Small intestine (tissue), 7 donors: ENCODE measurements at regions not wholly inside any gene's neighbourhood (a gene's known extent, or its start where the extent isn't known, plus 50 kb on each side); places are given as distances from the start of the nearest gene placed in this dataset.

ENCODE experiments used
- DNase-seq, 2 donors: peaks; one replicate each; pipeline versions ENCODE4 v3.0.0 to v3.0.0-alpha.2; 2013
- FAIRE-seq: peaks from 2 replicates; lab custom pipeline; 2012; peaks lifted over from hg19 to GRCh38; lab: Jason Lieb, UNC
- H3K27ac ChIP-seq, 3 donors: one replicate each; pipeline ENCODE4 v1.5.1; 2013; ENCODE audit warnings: low read length in 2 of 3, mild to moderate bottlenecking in 2 of 3, control low read depth in 1 of 3, inconsistent platforms in 1 of 3, low read depth in 1 of 3, moderate library complexity in 1 of 3
- H3K27me3 ChIP-seq, 3 donors: one replicate each; pipeline ENCODE4 v1.6.1; 2013; ENCODE audit warnings: low read length in 3 of 3, inconsistent platforms in 1 of 3; ENCODE audit not compliant: control insufficient read depth in 3 of 3, insufficient read depth in 3 of 3
- H3K36me3 ChIP-seq, 3 donors: one replicate each; pipeline ENCODE4 v1.6.1; 2013; ENCODE audit warnings: low read length in 3 of 3, inconsistent platforms in 1 of 3, low read depth in 1 of 3, mild to moderate bottlenecking in 1 of 3, moderate library complexity in 1 of 3; ENCODE audit not compliant: control insufficient read depth in 3 of 3, insufficient read depth in 2 of 3
- H3K4me1 ChIP-seq, 3 donors: one replicate each; pipeline ENCODE4 v1.6.1; 2013; ENCODE audit warnings: low read length in 2 of 3, inconsistent platforms in 1 of 3, low read depth in 1 of 3, mild to moderate bottlenecking in 1 of 3, moderate library complexity in 1 of 3; ENCODE audit not compliant: control insufficient read depth in 3 of 3, insufficient read depth in 2 of 3
- H3K4me3 ChIP-seq, 3 donors: one replicate each; pipeline ENCODE4 v1.5.1; 2013; ENCODE audit warnings: low read length in 3 of 3, control low read depth in 1 of 3, inconsistent platforms in 1 of 3, low read depth in 1 of 3, mild to moderate bottlenecking in 1 of 3, moderate library complexity in 1 of 3
- H3K9me3 ChIP-seq, 2 donors: one replicate each; pipeline ENCODE4 v1.6.1; 2013; ENCODE audit warnings: low read depth in 1 of 2, low read length in 1 of 2; ENCODE audit not compliant: control insufficient read depth in 2 of 2, insufficient read depth in 1 of 2
- WGBS, 3 donors: extraction: QIAGEN DNeasy Blood & Tissue Kit; methylation state at CpG; one replicate each; pipeline ENCODE4 v1.1.7; 2013; 5-methylcytosine and 5-hydroxymethylcytosine counted together
- donor health status: healthy with polysubstance abuse.
- donor health status: control.
- donor health status: control.
- donor health status: Bipolar disorder and iron deficiency.
- donor health status: healthy.

DNA sequence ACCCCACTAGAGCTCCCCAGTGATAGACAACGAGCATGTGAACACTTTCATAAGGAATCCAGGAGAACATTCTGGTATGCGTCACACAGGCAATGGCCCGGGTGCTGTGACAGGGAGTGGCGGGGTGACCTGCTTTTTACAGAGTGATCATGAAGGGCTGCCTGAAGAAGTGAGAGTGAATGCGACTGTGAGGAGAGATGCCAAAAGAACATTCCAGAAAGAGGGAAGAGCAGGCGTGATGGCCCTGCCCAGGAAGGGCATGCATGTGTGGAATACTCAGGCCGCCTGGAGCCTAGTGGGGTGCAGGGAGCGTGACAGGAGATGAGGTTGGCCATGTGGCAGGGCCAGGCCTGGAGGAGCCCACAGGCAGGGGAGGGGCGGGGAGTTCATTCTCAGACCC lies 53.8 kb downstream of the FZD10 start:
- WGBS, 3 donors: 84 to 85% (median 84%) methylated on average over 9 of the region's 9 CpGs
- no peak for FAIRE-seq

DNA sequence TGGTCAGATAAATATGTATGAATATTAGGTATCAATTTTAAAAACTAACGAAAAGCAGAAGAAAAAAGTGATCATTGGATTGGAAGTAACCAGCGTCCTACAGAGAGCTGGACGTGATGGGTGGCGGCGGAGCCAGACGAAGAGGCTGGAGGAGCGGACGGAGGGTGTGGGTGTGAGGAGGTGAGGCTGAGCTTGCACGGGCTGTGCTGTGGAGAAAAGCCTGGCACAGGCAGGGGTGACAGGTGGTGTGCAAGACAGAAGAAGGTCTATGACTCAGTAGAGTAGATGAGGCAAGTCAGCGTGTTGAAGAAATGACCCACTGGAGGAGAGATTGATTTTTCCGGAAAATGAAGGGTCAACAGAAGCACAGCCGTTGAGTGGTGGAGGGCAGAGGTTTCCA lies 56.4 kb downstream of the FZD10 start:
- 89 to 91% (median 89%) methylated on average over 12 of the region's 12 CpGs for WGBS, 3 donors
- no peak for DNase-seq
- H3K4me1 ChIP-seq: no peaks in the 10 kb centered on the region
- peaks cover 0 to 7% of the 10 kb centered on the region in 2 donors for H3K9me3 ChIP-seq
- no peak for FAIRE-seq
- peaks cover 0 to 2% (median 0%) of the 10 kb centered on the region in 3 donors for H3K27me3 ChIP-seq
- no peak overlapping the region for H3K4me3 ChIP-seq
- H3K27ac ChIP-seq: no peak overlapping the region
- H3K36me3 ChIP-seq: no peaks in the 10 kb centered on the region

More for the DNA sequence above, 53.8 kb downstream of the FZD10 start:
- no peak overlapping the region for H3K27ac ChIP-seq
- H3K27me3 ChIP-seq: no peaks in the 10 kb centered on the region
- no peaks in the 10 kb centered on the region for H3K36me3 ChIP-seq
- no peak overlapping the region for H3K4me3 ChIP-seq
- H3K4me1 ChIP-seq: no peaks in the 10 kb centered on the region
- H3K9me3 ChIP-seq: peaks cover 0 to 5% of the 10 kb centered on the region in 2 donors
- no peak for DNase-seq

DNA sequence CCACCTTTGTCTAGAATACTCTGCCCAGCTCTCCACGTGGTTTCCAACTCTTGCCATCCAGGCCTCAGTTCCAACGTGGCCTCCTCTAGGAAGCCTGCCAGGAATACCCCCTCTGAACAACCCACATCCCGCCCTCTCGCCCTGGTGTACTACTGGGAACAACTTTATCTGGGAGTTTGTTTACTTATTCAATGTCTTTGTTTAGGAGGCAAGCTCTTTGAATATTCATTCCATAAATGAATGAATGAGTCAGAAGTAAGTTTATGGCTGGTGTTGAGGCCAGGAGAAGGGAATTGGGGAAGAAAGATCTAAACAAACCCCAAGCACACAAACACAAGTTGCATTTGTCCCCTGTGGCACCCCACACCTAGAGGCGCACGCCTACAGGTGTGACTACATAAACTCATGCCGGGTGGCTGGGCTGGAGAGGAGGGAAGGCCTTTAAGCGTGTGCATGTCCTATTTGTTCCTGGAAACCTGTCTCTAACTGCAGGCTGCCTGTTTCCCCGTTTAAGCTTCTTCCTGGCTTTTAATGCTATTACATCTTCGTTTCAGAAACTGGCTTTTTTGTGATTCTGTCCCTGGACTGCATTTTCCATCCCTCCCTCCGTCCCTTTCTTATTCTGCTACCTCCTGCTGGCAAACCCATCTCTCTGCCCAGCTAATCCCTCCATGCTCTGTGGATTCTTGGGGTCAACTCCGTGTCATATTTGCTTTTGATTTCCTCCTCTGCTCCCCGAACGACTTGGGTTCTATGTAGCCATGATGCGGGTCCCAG lies 57.9 kb downstream of the FZD10 start:
- 23 to 33% (median 31%) methylated on average over 15 of the region's 15 CpGs for whole genome bisulfite sequencing, 3 donors
- peaks cover 0 to 7% of the 10 kb centered on the region in 2 donors for H3K9me3 ChIP-seq
- no peaks in the 10 kb centered on the region for H3K36me3 ChIP-seq
- no peaks in the 10 kb centered on the region for H3K4me1 ChIP-seq
- FAIRE-seq (no peak), DNase-seq (no peak)
- no peak overlapping the region for H3K27ac ChIP-seq
- H3K27me3 ChIP-seq: peaks cover 0 to 2% (median 0%) of the 10 kb centered on the region in 3 donors
- H3K4me3 ChIP-seq: no peak overlapping the region

DNA sequence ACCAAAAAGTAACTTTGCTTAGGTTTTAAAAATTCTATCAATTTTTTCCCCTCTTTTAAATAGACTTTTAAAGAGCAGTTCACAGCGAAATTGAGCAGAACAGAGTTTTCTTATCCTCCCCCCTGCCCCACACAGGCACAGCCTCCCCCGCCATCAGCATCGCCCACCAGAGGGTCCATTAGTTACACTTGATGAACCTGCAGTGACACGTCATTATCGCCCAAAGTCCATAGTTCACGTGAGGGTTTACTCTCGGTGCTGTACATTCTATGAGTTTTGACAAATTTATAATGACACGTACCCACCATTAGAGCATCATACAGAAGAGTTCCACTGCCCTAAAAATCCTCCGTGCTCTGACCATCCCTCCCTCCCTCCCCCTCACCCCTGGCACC lies 58.4 kb downstream of the FZD10 start:
- FAIRE-seq (no peak), DNase-seq (no peak)
- Histone ChIP-seq H3K9me3 (peaks cover 0 to 7% of the 10 kb centered on the region in 2 donors), H3K27ac (no peak overlapping the region), H3K36me3 (no peaks in the 10 kb centered on the region), H3K4me3 (no peak overlapping the region), H3K4me1 (no peaks in the 10 kb centered on the region), H3K27me3 (peaks cover 0 to 2% (median 0%) of the 10 kb centered on the region in 3 donors)
- 21 to 26% (median 23%) methylated on average over 9 of the region's 9 CpGs for WGBS, 3 donors

DNA sequence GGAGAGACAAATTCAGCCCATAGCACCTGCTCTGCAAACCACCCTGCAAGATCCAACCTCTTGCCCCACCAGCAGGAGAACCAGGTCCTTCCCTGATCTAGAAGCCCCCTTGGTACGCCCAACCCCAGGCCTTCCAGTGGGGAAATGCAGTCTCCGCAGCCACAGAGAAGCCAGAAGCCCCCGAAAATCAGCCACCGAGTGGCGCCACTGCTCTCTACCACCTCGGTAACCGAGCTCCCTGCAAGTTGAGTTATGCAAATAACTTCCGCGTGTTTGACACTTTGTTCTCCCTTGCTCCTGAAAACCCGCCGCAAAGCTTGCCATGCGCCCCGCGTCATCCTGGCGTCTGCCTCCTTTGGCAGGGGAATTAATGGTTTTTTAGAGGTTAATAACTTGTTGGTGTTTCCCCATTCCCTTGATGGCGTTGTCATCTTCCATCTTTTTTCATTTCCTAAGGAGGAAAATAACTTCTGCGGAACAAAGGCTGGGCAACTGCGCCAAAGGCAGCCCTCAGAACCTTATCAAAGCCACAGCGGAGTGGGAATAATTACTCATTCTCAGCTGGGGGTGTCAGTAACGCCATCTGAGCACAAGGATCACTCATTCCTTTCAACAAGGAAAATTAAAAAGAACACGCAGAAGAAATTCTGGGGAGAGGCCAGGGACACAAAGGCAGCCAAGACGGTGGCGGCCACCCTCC lies 60.4 kb downstream of the FZD10 start:
- no peak overlapping the region for H3K27ac ChIP-seq
- no peak for FAIRE-seq
- H3K36me3 ChIP-seq: no peaks in the 10 kb centered on the region
- H3K4me3 ChIP-seq: no peak overlapping the region
- peaks cover 0 to 7% of the 10 kb centered on the region in 2 donors for H3K9me3 ChIP-seq
- WGBS, 3 donors: 57 to 59% (median 58%) methylated on average over 23 of the region's 23 CpGs
- H3K4me1 ChIP-seq: no peaks in the 10 kb centered on the region
- no peak for DNase-seq
- H3K27me3 ChIP-seq: peaks cover 0 to 2% (median 0%) of the 10 kb centered on the region in 3 donors

DNA sequence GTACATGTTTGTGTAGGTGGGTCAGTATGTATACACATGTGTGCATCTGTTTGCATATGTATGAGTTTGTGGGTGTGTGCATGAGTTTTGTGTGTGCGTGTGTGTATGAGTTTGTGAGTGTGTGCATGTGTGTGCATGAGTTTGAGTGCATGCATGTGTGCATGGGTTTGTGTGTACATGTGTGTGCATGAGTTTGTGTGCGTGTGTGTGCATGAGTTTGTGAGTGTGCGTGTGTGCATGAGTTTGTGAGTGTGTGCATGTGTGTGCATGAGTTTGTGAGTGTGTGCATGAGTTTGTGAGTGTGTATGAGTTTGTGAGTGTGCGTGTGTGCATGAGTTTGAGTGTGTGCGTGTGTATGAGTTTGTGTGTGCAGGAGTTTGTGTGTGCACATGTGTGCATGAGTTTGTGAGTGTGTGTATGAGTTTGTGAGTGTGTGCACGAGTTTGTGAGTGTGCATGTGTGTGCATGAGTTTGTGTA lies 61.5 kb downstream of the FZD10 start:
- Histone ChIP-seq H3K4me3 (no peak overlapping the region), H3K27ac (no peak overlapping the region), H3K36me3 (no peaks in the 10 kb centered on the region), H3K9me3 (peaks cover 0 to 7% of the 10 kb centered on the region in 2 donors), H3K4me1 (no peaks in the 10 kb centered on the region), H3K27me3 (peaks cover 0 to 2% (median 0%) of the 10 kb centered on the region in 3 donors)
- DNase-seq (no peak), FAIRE-seq (no peak)
- 75 to 88% (median 78%) methylated on average over 6 of the region's 6 CpGs for WGBS, 3 donors

DNA sequence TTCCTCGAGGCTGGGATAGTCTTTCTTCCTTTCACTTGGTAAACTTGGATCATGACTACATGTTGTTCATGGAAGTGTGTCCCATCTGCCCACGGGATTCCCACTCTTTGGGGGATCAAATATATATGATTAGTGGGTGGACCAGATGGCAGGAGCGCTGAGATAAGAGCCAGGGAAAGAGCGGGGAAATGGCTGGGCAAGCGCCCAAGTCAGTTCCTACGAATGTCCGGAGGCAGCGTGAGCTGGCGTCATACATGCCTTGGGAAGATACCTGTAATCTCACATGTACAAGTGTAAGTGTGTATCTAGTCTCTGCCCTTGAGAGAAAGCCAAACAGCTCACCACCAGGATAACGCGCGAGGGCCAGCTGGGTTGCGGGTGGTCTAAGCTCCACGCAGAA lies 62.3 kb downstream of the FZD10 start:
- Histone ChIP-seq H3K4me3 (no peak overlapping the region), H3K4me1 (no peaks in the 10 kb centered on the region), H3K36me3 (no peaks in the 10 kb centered on the region), H3K9me3 (peaks cover 0 to 7% of the 10 kb centered on the region in 2 donors), H3K27ac (no peak overlapping the region), H3K27me3 (peaks cover 0 to 2% (median 0%) of the 10 kb centered on the region in 3 donors)
- WGBS, 3 donors: 86 to 89% (median 86%) methylated on average over 14 of the region's 14 CpGs
- FAIRE-seq: no peak
- DNase-seq: no peak

DNA sequence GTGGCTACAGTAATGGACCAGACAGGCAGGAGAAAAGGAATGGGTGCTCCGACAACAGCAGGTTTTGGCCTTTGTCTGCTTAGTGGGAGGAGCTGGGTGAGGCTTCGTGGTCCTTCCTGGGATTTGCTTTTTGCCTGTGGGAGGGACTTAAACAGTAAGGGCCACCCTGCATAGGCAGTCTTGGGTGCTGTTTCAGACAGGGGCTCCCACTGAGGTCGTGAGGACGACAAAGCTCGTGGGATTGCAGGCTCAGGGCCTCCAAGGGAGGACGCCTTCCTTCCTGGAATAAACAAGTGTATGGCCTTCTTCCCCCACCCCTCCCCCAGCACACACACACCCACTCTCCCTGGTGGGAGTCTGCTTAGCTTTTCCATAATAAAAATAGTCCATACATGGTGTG lies 63.1 kb downstream of the FZD10 start:
- H3K27me3 ChIP-seq: peaks cover 0 to 2% (median 0%) of the 10 kb centered on the region in 3 donors
- WGBS, 3 donors: 50 to 59% (median 56%) methylated on average over 6 of the region's 6 CpGs
- no peak overlapping the region for H3K27ac ChIP-seq
- no peaks in the 10 kb centered on the region for H3K36me3 ChIP-seq
- H3K4me3 ChIP-seq: no peak overlapping the region
- FAIRE-seq: no peak
- DNase-seq: no peak
- H3K9me3 ChIP-seq: peaks cover 0 to 7% of the 10 kb centered on the region in 2 donors
- no peaks in the 10 kb centered on the region for H3K4me1 ChIP-seq
